WTC11 (cell line): ENCODE measurements at regions not wholly inside any gene's neighbourhood (a gene's known extent, or its start where the extent isn't known, plus 50 kb on each side); places are given as distances from the start of the nearest gene placed in this dataset.
A peak's percentile ranks its signal among the peaks of the same experiment; 100 is the strongest.

ENCODE experiments used
- ATAC-seq: fragments of 200-7000 bp; cut with Tn5 transposase; 2 replicates; pipeline ENCODE4 v1.10.0; 2021; ENCODE audit warnings: mild to moderate bottlenecking, moderate library complexity
- CTCF ChIA-PET: fragments of 300-600 bp; sonication (Branson Sonifier 250); formaldehyde crosslinking; loops from one replicate; lab custom pipeline; 2021; ENCODE audit warnings: antibody characterized with exemption; lab: Charles Lee
- POLR2A ChIA-PET: fragments of 350-600 bp; sonication (Branson Sonifier 250); formaldehyde crosslinking; loops from one replicate; lab custom pipeline; 2021; ENCODE audit warnings: antibody characterized with exemption; lab: Charles Lee
- DNase-seq: peaks from one replicate; pipeline ENCODE4 v3.0.0; 2021; ENCODE audit warnings: low spot score
- H3K27ac Mint-ChIP-seq: 2 replicates; pipeline ENCODE4 v1.8.0; 2021; ENCODE audit warnings: mixed read lengths
- H3K27me3 Mint-ChIP-seq: 2 replicates; pipeline ENCODE4 v1.8.0; 2021; ENCODE audit warnings: low read depth, mild to moderate bottlenecking, moderate library complexity, mixed read lengths
- H3K36me3 Mint-ChIP-seq: 2 replicates; pipeline ENCODE4 v1.8.0; 2021; ENCODE audit warnings: mixed read lengths
- H3K4me1 Mint-ChIP-seq: 2 replicates; pipeline ENCODE4 v1.8.0; 2022; ENCODE audit warnings: mixed read lengths
- H3K4me3 Mint-ChIP-seq: 2 replicates; pipeline ENCODE4 v1.8.0; 2021; ENCODE audit warnings: mild to moderate bottlenecking, moderate library complexity, mixed read lengths
- H3K9me3 Mint-ChIP-seq: 2 replicates; pipeline ENCODE4 v1.8.0; 2021; ENCODE audit warnings: mixed read lengths
- ATF1 ChIP-seq: sonication (generic); formaldehyde crosslinking; IDR thresholded peaks from 2 replicates; pipeline ENCODE4 v1.8.1; 2023; ENCODE audit warnings: mild to moderate bottlenecking, moderate library complexity, missing genetic modification reagents
- CREB1 ChIP-seq: sonication (generic); formaldehyde crosslinking; IDR thresholded peaks from 2 replicates; pipeline ENCODE4 v1.8.0; 2023; ENCODE audit warnings: mild to moderate bottlenecking, missing genetic modification reagents
- CREM ChIP-seq: sonication (generic); formaldehyde crosslinking; IDR thresholded peaks from 2 replicates; pipeline ENCODE4 v1.8.1; 2022; ENCODE audit warnings: mild to moderate bottlenecking, missing genetic modification reagents, moderate library complexity
- FOXJ3 ChIP-seq: sonication (generic); formaldehyde crosslinking; IDR thresholded peaks from 2 replicates; pipeline ENCODE4 v1.9.0; 2021; ENCODE audit warnings: missing genetic modification reagents, mild to moderate bottlenecking, borderline replicate concordance
- GRHL2 ChIP-seq: fragments of 250-450 bp; sonication (Bioruptor Pico); IDR thresholded peaks from 2 replicates; pipeline ENCODE4 v1.8.0; 2022; ENCODE audit warnings: mild to moderate bottlenecking, moderate library complexity; ENCODE audit not compliant: insufficient replicate concordance, severe bottlenecking
- GTF2I ChIP-seq: fragments of 250-450 bp; sonication (Bioruptor Pico); conservative IDR thresholded peaks from 2 replicates; pipeline ENCODE4 v1.4.0; 2021; ENCODE audit warnings: mild to moderate bottlenecking
- HMGA2 ChIP-seq: fragments of 250-450 bp; sonication (Bioruptor Pico); IDR thresholded peaks from 2 replicates; pipeline ENCODE4 v1.4.0; 2021; ENCODE audit warnings: mild to moderate bottlenecking, moderate library complexity
- JAZF1 ChIP-seq: fragments of 250-450 bp; sonication (Bioruptor Pico); IDR thresholded peaks from 2 replicates; pipeline ENCODE4 v1.9.0; 2021; ENCODE audit warnings: moderate library complexity, mild to moderate bottlenecking, inconsistent platforms
- JUN ChIP-seq: sonication (generic); formaldehyde crosslinking; IDR thresholded peaks from 2 replicates; pipeline ENCODE4 v1.8.0; 2023; ENCODE audit warnings: mild to moderate bottlenecking, missing genetic modification reagents
- KAT7 ChIP-seq: sonication (generic); formaldehyde crosslinking; IDR thresholded peaks from 2 replicates; pipeline ENCODE4 v1.8.1; 2023; ENCODE audit warnings: missing genetic modification reagents, mild to moderate bottlenecking, borderline replicate concordance
- MLX ChIP-seq: sonication (generic); formaldehyde crosslinking; IDR thresholded peaks from 2 replicates; pipeline ENCODE4 v1.8.1; 2023; ENCODE audit warnings: mild to moderate bottlenecking, missing genetic modification reagents, moderate library complexity
- NFE2L1 ChIP-seq: sonication (generic); formaldehyde crosslinking; IDR thresholded peaks from 2 replicates; pipeline ENCODE4 v1.8.1; 2023; ENCODE audit warnings: missing genetic modification reagents
- OVOL2 ChIP-seq: fragments of 250-450 bp; sonication (Bioruptor Pico); IDR thresholded peaks from 2 replicates; pipeline ENCODE4 v1.9.0; 2021; ENCODE audit warnings: mild to moderate bottlenecking, borderline replicate concordance
- RELA ChIP-seq: sonication (generic); formaldehyde crosslinking; IDR thresholded peaks from 2 replicates; pipeline ENCODE4 v1.8.1; 2022; ENCODE audit warnings: missing genetic modification reagents, mild to moderate bottlenecking, borderline replicate concordance
- RORB ChIP-seq: fragments of 250-450 bp; sonication (Bioruptor Pico); IDR thresholded peaks from 2 replicates; pipeline ENCODE4 v1.9.0; 2021; ENCODE audit warnings: mild to moderate bottlenecking
- SMAD3 ChIP-seq: sonication (generic); formaldehyde crosslinking; IDR thresholded peaks from 2 replicates; pipeline ENCODE4 v1.8.0; 2022; ENCODE audit warnings: missing genetic modification reagents, mild to moderate bottlenecking, borderline replicate concordance
- STAT6 ChIP-seq: sonication (generic); formaldehyde crosslinking; conservative IDR thresholded peaks from 2 replicates; pipeline ENCODE4 v1.8.1; 2023; ENCODE audit warnings: mild to moderate bottlenecking, low read depth, missing genetic modification reagents, moderate library complexity
- TEAD4 ChIP-seq: sonication (generic); formaldehyde crosslinking; IDR thresholded peaks from 2 replicates; pipeline ENCODE4 v1.8.0; 2022; ENCODE audit warnings: mild to moderate bottlenecking, missing genetic modification reagents
- USF1 ChIP-seq: sonication (generic); formaldehyde crosslinking; IDR thresholded peaks from 2 replicates; pipeline ENCODE4 v1.8.0; 2022; ENCODE audit warnings: mild to moderate bottlenecking, missing genetic modification reagents
- ZNF219 ChIP-seq: sonication (generic); formaldehyde crosslinking; IDR thresholded peaks from 2 replicates; pipeline ENCODE4 v1.8.0; 2023; ENCODE audit warnings: missing genetic modification reagents, mild to moderate bottlenecking, borderline replicate concordance
- ZNF263 ChIP-seq: sonication (generic); formaldehyde crosslinking; IDR thresholded peaks from 2 replicates; pipeline ENCODE4 v1.8.1; 2022; ENCODE audit warnings: low read depth, mild to moderate bottlenecking, moderate library complexity, missing genetic modification reagents
- TF ChIP-seq, protein P1 (sequence below): sonication (generic); formaldehyde crosslinking; IDR thresholded peaks from 2 replicates; pipeline ENCODE4 v1.8.1; 2022; ENCODE audit warnings: low read depth, mild to moderate bottlenecking, moderate library complexity, missing genetic modification reagents, borderline replicate concordance
- TF ChIP-seq, protein P2 (sequence below): sonication (generic); formaldehyde crosslinking; IDR thresholded peaks from 2 replicates; pipeline ENCODE4 v1.8.0; 2023; ENCODE audit warnings: mild to moderate bottlenecking, missing genetic modification reagents

DNA sequence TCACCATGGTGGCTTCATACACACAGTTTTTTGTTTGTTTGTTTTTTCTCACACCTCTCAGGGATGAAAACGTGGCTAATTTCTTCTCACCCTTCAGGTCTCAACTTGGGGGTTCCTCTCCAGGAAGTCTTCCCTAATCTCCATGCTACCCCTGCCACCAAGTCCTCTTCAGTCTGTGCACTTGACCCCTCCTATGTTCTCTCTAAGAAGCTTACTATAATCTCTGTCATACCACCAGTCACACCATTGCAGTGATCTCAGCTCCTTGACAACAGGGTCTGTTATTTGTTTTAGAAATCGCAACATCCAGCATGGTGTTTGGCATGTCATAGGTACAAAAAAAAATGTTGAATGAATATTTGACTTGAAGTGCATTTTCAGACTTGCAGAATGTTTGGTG, 83.4 kb downstream of the PRORP start (continued):
- no peak for TF ChIP-seq GTF2I (CRISPR knock-in tag)
- TF ChIP-seq, protein P1, sequence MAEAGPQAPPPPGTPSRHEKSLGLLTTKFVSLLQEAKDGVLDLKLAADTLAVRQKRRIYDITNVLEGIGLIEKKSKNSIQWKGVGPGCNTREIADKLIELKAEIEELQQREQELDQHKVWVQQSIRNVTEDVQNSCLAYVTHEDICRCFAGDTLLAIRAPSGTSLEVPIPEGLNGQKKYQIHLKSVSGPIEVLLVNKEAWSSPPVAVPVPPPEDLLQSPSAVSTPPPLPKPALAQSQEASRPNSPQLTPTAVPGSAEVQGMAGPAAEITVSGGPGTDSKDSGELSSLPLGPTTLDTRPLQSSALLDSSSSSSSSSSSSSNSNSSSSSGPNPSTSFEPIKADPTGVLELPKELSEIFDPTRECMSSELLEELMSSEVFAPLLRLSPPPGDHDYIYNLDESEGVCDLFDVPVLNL (CRISPR knock-in tag) = no peak

GRCh38 chr14:35211067-35211466, 81.1 kb upstream of the PSMA6 start:
- Mint-ChIP-seq H3K27ac (no peak overlapping the region), H3K9me3 (no peaks in the 10 kb centered on the region), H3K27me3 (no peaks in the 10 kb centered on the region), H3K36me3 (no peaks in the 10 kb centered on the region), H3K4me1 (peaks cover 7% of the 10 kb centered on the region), H3K4me3 (no peak overlapping the region)
- POLR2A ChIA-PET = no interaction called here
- no peak for ATAC-seq
- no peak for TF ChIP-seq OVOL2
- TF ChIP-seq, protein P2, sequence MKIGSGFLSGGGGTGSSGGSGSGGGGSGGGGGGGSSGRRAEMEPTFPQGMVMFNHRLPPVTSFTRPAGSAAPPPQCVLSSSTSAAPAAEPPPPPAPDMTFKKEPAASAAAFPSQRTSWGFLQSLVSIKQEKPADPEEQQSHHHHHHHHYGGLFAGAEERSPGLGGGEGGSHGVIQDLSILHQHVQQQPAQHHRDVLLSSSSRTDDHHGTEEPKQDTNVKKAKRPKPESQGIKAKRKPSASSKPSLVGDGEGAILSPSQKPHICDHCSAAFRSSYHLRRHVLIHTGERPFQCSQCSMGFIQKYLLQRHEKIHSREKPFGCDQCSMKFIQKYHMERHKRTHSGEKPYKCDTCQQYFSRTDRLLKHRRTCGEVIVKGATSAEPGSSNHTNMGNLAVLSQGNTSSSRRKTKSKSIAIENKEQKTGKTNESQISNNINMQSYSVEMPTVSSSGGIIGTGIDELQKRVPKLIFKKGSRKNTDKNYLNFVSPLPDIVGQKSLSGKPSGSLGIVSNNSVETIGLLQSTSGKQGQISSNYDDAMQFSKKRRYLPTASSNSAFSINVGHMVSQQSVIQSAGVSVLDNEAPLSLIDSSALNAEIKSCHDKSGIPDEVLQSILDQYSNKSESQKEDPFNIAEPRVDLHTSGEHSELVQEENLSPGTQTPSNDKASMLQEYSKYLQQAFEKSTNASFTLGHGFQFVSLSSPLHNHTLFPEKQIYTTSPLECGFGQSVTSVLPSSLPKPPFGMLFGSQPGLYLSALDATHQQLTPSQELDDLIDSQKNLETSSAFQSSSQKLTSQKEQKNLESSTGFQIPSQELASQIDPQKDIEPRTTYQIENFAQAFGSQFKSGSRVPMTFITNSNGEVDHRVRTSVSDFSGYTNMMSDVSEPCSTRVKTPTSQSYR (CRISPR knock-in tag) = no peak
- no peak for TF ChIP-seq RORB (CRISPR knock-in tag)
- CTCF ChIA-PET = no interaction called here
- DNase-seq = no peak

DNA sequence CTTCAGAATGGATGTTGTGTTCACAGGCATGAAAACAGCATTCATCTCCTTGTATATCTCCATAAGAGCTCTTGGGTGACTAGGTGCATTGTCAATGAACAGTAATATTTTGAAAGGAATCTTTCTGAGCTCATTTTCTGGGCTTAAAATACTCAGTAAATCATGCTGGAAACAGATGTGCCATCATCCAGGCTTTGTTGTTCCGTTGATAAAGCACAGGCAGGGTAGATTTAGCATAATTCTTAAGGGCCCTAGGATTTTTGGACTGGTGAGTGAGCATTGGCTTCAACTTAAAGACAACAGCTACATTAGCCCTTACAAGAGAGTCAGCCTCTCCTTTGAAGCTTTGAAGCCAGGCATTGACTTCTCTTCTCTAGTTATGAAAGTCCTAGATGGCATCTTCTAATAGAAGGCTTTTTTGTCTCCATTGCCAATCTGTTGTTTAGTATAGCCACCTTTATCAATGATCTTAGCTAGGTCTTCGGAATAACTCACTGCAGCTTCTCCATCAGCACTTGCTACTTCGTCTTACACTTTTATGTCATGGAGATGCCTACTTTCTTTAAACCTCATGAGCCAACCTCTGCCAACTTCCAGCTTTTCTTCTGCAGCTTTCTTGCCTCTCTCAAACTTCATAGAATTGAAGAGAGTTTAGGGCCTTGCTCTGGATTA, 79.6 kb upstream of the PSMA6 start:
- Mint-ChIP-seq H3K9me3 (no peaks in the 10 kb centered on the region), H3K36me3 (no peaks in the 10 kb centered on the region), H3K4me1 (peaks cover 7% of the 10 kb centered on the region), H3K27me3 (no peaks in the 10 kb centered on the region), H3K4me3 (no peak overlapping the region), H3K27ac (peak overlapping the region; percentile 47; the same call in 1 of the 2 replicates)
- CTCF ChIA-PET = interaction anchor here (0.6 kb wide), 1 partner anchor 9 kb away, joined by 3 read pairs; no protein-coding TSS in a partner anchor
- no peak for DNase-seq
- ATAC-seq = no peak
- POLR2A ChIA-PET = interaction anchor here (0.6 kb wide), 1 partner anchor 333 kb away, joined by 6 read pairs; no protein-coding TSS in a partner anchor
- no peak for TF ChIP-seq USF1 (CRISPR knock-in tag)
- no peak for TF ChIP-seq GRHL2
- TF ChIP-seq ZNF263 (CRISPR knock-in tag) = no peak
- TF ChIP-seq HMGA2 (CRISPR knock-in tag) = no peak
- TF ChIP-seq KAT7 (CRISPR knock-in tag) = no peak
- no peak for TF ChIP-seq JUN (CRISPR knock-in tag)
- no peak for TF ChIP-seq GTF2I (CRISPR knock-in tag)
- TF ChIP-seq ZNF219 (CRISPR knock-in tag) = no peak
- no peak for TF ChIP-seq NFE2L1
- TF ChIP-seq, protein P2 (CRISPR knock-in tag) = no peak
- no peak for TF ChIP-seq SMAD3
- TF ChIP-seq FOXJ3 (CRISPR knock-in tag) = no peak
- TF ChIP-seq STAT6 = no peak
- TF ChIP-seq ATF1 = no peak
- TF ChIP-seq TEAD4 = no peak
- no peak for TF ChIP-seq MLX
- TF ChIP-seq JAZF1 (CRISPR knock-in tag) = no peak
- no peak for TF ChIP-seq CREB1 (CRISPR knock-in tag)
- TF ChIP-seq RELA (CRISPR knock-in tag) = no peak
- no peak for TF ChIP-seq CREM (CRISPR knock-in tag)
- TF ChIP-seq, all 79 proteins: peak for 0
